DND-41 (cell line): ENCODE measurements at regions not wholly inside any gene's neighbourhood (a gene's known extent, or its start where the extent isn't known, plus 50 kb on each side); places are given as distances from the start of the nearest gene placed in this dataset.

ENCODE experiments used
- CTCF ChIP-seq: IDR thresholded peaks from 2 replicates; pipeline ENCODE4 v1.5.1; 2012; ENCODE audit warnings: borderline replicate concordance, low read length, moderate library complexity, mild to moderate bottlenecking; ENCODE audit not compliant: poor library complexity, severe bottlenecking; ENCODE audit errors: extremely low read depth
- EZH2 ChIP-seq: IDR thresholded peaks from 3 replicates; pipeline ENCODE4 v1.6.1; 2012; ENCODE audit warnings: borderline replicate concordance, low read depth, mild to moderate bottlenecking, moderate library complexity, low read length, inconsistent platforms; ENCODE audit not compliant: severe bottlenecking

- TF ChIP-seq CTCF (no peak), EZH2 (no peak)
Observed at GRCh38 chr2:144749188-144749587, 229.3 kb upstream of the ZEB2 start.
